HUES64 (cell line): ENCODE measurements at regions not wholly inside any gene's neighbourhood (a gene's known extent, or its start where the extent isn't known, plus 50 kb on each side); places are given as distances from the start of the nearest gene placed in this dataset.

Source experiments
- H3K27ac ChIP-seq: 2 replicates; pipeline ENCODE4 v1.7.0; 2013; ENCODE audit warnings: low read depth, low read length, inconsistent platforms
- H3K27me3 ChIP-seq: 2 replicates; pipeline ENCODE4 v1.6.1; 2013; ENCODE audit warnings: mild to moderate bottlenecking, low read length; ENCODE audit not compliant: insufficient read depth
- H3K36me3 ChIP-seq: 2 replicates; pipeline ENCODE4 v1.6.1; 2013; ENCODE audit warnings: mild to moderate bottlenecking, low read length; ENCODE audit not compliant: insufficient read depth
- H3K4me1 ChIP-seq: 2 replicates; pipeline ENCODE4 v1.6.1; 2013; ENCODE audit warnings: mild to moderate bottlenecking, low read length, moderate library complexity; ENCODE audit not compliant: insufficient read depth
- H3K4me3 ChIP-seq: 2 replicates; pipeline ENCODE4 v1.5.1; 2013; ENCODE audit warnings: mild to moderate bottlenecking, low read length, moderate library complexity
- H3K9ac ChIP-seq: 2 replicates; pipeline ENCODE4 v1.6.1; 2013; ENCODE audit warnings: mild to moderate bottlenecking, low read depth, low read length
- H3K9me3 ChIP-seq: 2 replicates; pipeline ENCODE4 v1.6.1; 2013; ENCODE audit warnings: low read depth, low read length; ENCODE audit not compliant: insufficient read depth
- WGBS: fragments of 150-250, 120-280 bp; methylation state at CpG from one replicate; pipeline ENCODE4 v1.1.7; 2013; ENCODE audit warnings: missing lambda C conversion rate; 5-methylcytosine and 5-hydroxymethylcytosine counted together

DNA sequence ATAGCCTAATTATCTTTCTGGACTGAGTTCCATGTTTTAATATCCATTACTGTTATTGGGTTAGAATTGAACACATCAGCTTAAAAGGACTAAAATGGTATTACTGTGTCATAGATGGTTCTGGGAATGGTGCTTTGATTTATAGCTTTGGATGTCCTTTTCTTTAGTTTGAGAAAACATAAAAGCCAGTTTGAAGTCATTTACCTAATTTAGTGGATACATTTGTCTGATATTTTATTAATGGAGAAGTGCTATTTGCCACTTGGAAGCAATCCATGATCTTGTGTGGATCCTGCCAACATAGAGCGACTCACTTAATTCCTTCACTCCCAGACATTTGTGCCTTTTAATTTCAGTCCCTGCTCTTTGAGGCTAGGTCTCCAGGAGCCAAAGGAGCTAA lies 212.4 kb upstream of the PACRGL start:
- Histone ChIP-seq H3K9ac (no peak overlapping the region), H3K27me3 (no peaks in the 10 kb centered on the region), H3K36me3 (no peaks in the 10 kb centered on the region), H3K27ac (no peak overlapping the region), H3K4me3 (no peak overlapping the region), H3K9me3 (no peaks in the 10 kb centered on the region), H3K4me1 (no peaks in the 10 kb centered on the region)
- 93% methylated on average over 1 of the region's 1 CpG for WGBS

DNA sequence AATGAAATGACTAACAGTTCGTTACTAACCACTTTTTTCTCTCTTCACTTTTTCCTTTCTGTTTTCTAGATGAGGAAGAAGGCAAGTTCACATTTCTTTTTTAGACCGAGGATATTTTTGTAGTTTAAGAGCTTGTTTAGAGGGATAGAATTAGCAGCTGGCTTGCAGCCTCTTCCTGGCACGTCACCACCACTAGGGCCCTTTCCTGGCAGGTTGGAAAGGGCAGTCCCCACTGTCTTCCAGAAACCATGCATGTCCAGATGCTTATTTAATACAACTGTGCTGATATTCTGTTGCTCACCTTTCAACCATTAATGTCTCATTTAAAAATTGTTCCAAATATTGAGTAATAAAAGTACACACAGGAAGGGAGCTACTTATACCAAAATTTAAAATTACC lies 209.5 kb upstream of the PACRGL start:
- H3K9me3 ChIP-seq = no peaks in the 10 kb centered on the region
- no peaks in the 10 kb centered on the region for H3K27me3 ChIP-seq
- no peaks in the 10 kb centered on the region for H3K4me1 ChIP-seq
- WGBS = 94% methylated on average over 2 of the region's 3 CpGs
- H3K4me3 ChIP-seq = no peak overlapping the region
- no peaks in the 10 kb centered on the region for H3K36me3 ChIP-seq
- H3K27ac ChIP-seq = no peak overlapping the region
- no peak overlapping the region for H3K9ac ChIP-seq

DNA sequence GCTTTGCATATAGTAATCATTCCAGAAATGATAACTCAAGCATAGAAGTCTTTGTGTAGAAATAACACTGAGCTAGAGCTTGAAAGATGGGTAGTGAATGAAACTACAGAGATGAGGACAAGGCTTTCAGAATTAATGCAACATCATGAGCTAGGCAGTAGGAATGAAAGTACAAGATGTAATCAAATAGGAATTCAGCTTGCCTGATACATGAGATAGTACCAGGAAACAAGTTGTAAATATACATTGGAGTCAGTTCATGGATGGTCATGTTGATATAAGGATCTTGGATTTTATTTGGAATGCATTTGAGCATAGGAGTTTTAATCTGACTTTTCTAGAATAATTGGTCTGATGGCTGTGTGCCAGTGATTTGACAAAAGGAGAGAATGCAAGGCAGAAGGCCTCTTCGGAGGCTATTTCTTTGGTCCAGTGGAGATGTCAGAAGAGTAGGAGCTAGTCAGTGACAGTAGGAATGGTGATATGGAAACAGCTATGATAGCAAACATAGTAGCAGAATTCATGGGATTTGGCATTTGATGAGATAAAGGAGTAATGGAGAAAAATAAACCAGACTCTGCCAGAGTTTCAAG lies 206.4 kb upstream of the PACRGL start:
- no peak overlapping the region for H3K27ac ChIP-seq
- WGBS = 93% methylated on average over 1 of the region's 1 CpG
- H3K27me3 ChIP-seq = no peaks in the 10 kb centered on the region

GRCh38 chr4:20496068-20496467 lies 204.2 kb upstream of the PACRGL start:
- Histone ChIP-seq H3K9ac (no peak overlapping the region), H3K4me3 (no peak overlapping the region), H3K36me3 (no peaks in the 10 kb centered on the region), H3K27ac (no peak overlapping the region), H3K27me3 (no peaks in the 10 kb centered on the region), H3K9me3 (no peaks in the 10 kb centered on the region), H3K4me1 (no peaks in the 10 kb centered on the region)
- WGBS = 100% methylated on average over 1 of the region's 1 CpG

More for the DNA sequence above, 206.4 kb upstream of the PACRGL start:
- no peaks in the 10 kb centered on the region for H3K4me1 ChIP-seq
- H3K36me3 ChIP-seq = no peaks in the 10 kb centered on the region
- no peak overlapping the region for H3K9ac ChIP-seq
- H3K9me3 ChIP-seq = no peaks in the 10 kb centered on the region
- no peak overlapping the region for H3K4me3 ChIP-seq

DNA sequence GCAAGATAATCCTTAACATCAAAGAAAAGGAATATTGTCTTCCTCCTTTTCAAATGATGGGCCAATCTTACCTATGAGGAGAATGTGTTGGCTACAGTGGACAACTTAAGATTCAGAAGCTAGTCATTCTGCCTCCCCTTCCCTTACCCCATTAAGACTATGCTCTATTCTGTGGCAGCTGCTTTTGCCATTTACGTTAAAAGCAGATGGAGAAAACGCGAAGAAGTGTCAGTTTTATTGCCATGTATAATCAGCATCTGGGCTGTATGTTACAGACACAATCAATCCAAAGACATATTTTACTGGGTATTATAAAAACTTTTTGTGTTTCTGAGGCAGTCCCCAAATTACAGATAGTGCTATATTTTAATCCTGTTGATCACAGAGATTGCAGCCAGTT lies 196.1 kb upstream of the PACRGL start:
- H3K27ac ChIP-seq = no peak overlapping the region
- no peak overlapping the region for H3K4me3 ChIP-seq
- no peak overlapping the region for H3K9ac ChIP-seq
- no peaks in the 10 kb centered on the region for H3K9me3 ChIP-seq
- no peaks in the 10 kb centered on the region for H3K36me3 ChIP-seq
- no peaks in the 10 kb centered on the region for H3K27me3 ChIP-seq
- WGBS = 92% methylated on average over 3 of the region's 3 CpGs
- no peaks in the 10 kb centered on the region for H3K4me1 ChIP-seq

DNA sequence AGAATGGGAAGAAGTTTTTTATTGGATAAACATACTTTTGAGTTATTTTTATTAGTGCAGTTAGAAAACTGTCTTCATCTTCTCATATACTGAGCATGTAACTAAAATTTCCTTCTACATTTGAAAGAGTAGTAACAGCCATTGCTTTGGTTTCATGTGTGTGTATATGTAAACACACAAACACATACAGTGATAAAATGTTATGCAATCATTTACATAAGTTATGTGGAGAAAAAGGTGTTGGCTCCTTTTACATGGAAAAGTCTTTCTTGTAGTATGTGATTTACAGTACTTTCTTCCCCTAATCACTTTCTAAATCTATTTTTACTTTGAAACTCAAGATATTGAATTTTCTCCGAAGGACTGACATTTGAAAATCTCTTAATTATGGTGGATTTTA lies 194.3 kb upstream of the PACRGL start:
- Histone ChIP-seq H3K4me1 (no peaks in the 10 kb centered on the region), H3K27me3 (no peaks in the 10 kb centered on the region), H3K9ac (no peak overlapping the region), H3K36me3 (no peaks in the 10 kb centered on the region), H3K4me3 (no peak overlapping the region), H3K9me3 (no peaks in the 10 kb centered on the region), H3K27ac (no peak overlapping the region)
- no CpG with 5 or more reads among the region's 1 CpG for WGBS

DNA sequence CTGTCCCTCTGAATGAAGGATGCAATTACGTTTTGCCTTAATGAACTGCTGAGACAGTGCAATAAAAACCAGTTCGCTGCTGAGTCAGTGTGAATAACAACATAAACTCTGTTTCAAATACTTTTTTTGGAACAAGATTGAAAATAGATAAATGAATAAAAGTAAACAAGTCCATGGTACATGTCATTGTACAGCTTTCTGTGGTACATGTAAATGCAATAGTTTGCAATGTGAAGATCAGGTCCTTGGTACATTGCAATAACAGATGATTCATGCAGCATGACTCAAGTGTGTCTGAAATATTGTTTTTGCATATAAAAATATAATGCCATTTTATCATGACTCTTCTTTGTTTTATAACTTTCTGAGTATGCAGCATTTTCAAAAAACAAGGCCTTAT lies 193.4 kb upstream of the PACRGL start:
- Histone ChIP-seq H3K9me3 (no peaks in the 10 kb centered on the region), H3K27me3 (no peaks in the 10 kb centered on the region), H3K4me3 (no peak overlapping the region), H3K36me3 (no peaks in the 10 kb centered on the region), H3K9ac (no peak overlapping the region), H3K4me1 (no peaks in the 10 kb centered on the region), H3K27ac (no peak overlapping the region)
- 82% methylated on average over 2 of the region's 2 CpGs for WGBS

DNA sequence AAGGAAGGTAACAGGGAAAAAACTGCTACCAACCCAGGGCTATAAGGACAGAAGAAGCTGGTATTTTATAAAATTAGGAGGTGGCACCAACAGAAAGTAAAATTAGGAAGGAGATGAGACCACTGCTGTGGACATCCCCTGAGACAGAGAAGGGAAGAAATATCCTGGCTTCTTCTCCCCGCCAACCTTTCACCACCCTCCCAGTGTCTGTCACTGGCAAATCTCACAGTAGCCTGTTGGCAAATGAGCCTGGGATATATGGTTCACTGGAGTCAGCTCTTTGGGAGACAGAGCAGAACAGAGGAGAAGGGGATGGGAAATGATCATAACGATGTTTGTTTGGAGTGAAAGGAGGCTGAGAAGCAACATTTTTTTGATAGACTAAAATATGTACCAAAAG lies 190.9 kb upstream of the PACRGL start:
- H3K9ac ChIP-seq = no peak overlapping the region
- H3K27me3 ChIP-seq = no peaks in the 10 kb centered on the region
- no peak overlapping the region for H3K4me3 ChIP-seq
- no peaks in the 10 kb centered on the region for H3K9me3 ChIP-seq
- WGBS = 94% methylated on average over 2 of the region's 2 CpGs
- no peak overlapping the region for H3K27ac ChIP-seq
- H3K4me1 ChIP-seq = no peaks in the 10 kb centered on the region
- no peaks in the 10 kb centered on the region for H3K36me3 ChIP-seq

DNA sequence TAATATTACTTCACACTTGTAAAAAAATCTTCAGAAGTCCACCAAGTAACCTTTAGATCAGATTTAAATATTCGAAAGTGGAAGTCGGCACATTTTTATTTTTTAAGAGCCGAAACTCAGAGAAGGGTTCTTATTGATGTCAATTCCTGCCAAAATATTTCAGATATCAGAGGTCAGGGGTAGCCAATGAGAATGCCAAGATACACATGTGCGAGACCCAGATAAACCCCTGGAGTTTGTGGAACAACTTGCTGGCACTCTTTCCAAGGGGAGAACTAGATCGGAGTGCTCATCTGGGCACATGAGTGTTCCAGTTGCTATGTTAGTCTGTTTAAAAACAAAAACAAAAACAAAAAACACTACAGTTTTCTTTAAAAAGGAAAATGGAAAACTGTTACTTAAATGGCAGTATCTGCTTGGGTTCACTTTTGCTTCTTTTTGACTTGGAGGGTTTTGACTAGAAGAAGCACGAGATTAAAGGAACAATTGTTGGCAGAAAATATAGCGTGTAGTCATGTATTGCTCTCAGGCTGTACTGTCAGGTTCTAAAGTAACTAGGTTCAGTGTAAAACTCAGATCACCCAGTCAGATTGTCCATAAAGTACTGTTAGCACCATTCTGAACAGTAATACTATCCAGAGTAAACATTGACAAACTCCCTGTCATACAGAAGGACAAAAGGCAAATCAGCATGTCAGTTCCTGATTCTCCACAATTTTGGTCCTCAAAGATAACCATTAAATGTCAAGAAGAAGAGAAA lies 188.0 kb upstream of the PACRGL start:
- H3K9me3 ChIP-seq = no peaks in the 10 kb centered on the region
- H3K4me1 ChIP-seq = no peaks in the 10 kb centered on the region
- no peak overlapping the region for H3K9ac ChIP-seq
- H3K36me3 ChIP-seq = no peaks in the 10 kb centered on the region
- no peaks in the 10 kb centered on the region for H3K27me3 ChIP-seq
- no peak overlapping the region for H3K27ac ChIP-seq
- WGBS = 94% methylated on average over 7 of the region's 7 CpGs
- no peak overlapping the region for H3K4me3 ChIP-seq

GRCh38 chr4:20512985-20513384 lies 187.3 kb upstream of the PACRGL start:
- Histone ChIP-seq H3K9ac (no peak overlapping the region), H3K36me3 (no peaks in the 10 kb centered on the region), H3K4me3 (no peak overlapping the region), H3K4me1 (no peaks in the 10 kb centered on the region), H3K9me3 (no peaks in the 10 kb centered on the region), H3K27ac (no peak overlapping the region), H3K27me3 (no peaks in the 10 kb centered on the region)
- WGBS = 88% methylated on average over 5 of the region's 5 CpGs

DNA sequence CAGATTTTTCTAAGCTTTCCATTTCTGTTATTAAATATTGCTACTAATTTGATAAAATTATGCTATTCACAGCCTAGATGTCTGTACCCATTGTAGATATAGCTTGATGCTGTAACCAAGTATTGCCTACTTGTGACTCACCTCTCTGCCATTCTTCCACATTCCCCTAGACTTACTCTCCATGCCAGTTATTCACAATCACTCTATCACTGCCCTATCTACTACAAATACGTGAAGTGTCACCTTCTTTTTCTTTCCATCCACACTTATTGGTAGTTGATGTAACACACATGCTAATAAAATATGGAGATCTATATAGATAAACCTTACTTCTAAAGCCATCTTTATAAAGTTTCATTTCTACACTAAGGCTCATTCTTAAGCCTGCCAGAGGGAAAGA lies 179.4 kb upstream of the PACRGL start:
- H3K9ac ChIP-seq = no peak overlapping the region
- no peaks in the 10 kb centered on the region for H3K27me3 ChIP-seq
- H3K27ac ChIP-seq = no peak overlapping the region
- H3K9me3 ChIP-seq = no peaks in the 10 kb centered on the region
- H3K4me3 ChIP-seq = no peak overlapping the region
- H3K4me1 ChIP-seq = no peaks in the 10 kb centered on the region
- WGBS = 73% methylated on average over 1 of the region's 1 CpG
- no peaks in the 10 kb centered on the region for H3K36me3 ChIP-seq

DNA sequence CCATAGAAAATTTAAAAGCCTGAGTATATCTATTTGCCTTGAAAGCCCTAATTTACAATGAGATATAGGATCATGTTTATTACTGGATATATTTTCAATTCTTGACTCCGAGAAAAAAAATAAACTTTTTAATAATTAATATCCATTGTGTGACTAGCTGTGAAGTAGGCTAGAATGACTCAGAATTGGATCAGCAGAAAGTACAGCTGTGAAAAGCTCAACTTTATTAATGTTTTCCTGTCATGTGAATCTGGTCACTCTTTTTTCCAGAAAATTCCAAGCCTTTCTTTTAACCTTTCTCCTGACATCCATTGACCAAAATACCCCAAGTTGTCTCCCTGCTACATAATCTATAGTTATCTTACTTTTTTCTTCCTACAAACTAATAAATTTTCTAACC lies 171.8 kb upstream of the PACRGL start:
- H3K4me3 ChIP-seq = no peak overlapping the region
- H3K27ac ChIP-seq = no peak overlapping the region
- H3K9ac ChIP-seq = no peak overlapping the region
- no peaks in the 10 kb centered on the region for H3K9me3 ChIP-seq
- no peaks in the 10 kb centered on the region for H3K36me3 ChIP-seq
- H3K4me1 ChIP-seq = no peaks in the 10 kb centered on the region
- no peaks in the 10 kb centered on the region for H3K27me3 ChIP-seq
- no CpG with 5 or more reads among the region's 1 CpG for WGBS
